ENCODE measurements at regions not wholly inside any gene's neighbourhood (a gene's known extent, or its start where the extent isn't known, plus 50 kb on each side); places are given as distances from the start of the nearest gene placed in this dataset.

GRCh38 chr18:59813942-59814341, 85.9 kb upstream of the PMAIP1 start:
- no peak for DNase-seq (ENCODE audit: low read depth)
- FAIRE-seq = no peak
- H3K4me3 ChIP-seq (ENCODE audit: low read depth, low read length) = no peak overlapping the region
- no peaks in the 10 kb centered on the region for H3K27me3 ChIP-seq (ENCODE audit: control insufficient read depth, insufficient read depth, low read length)
- no peaks in the 10 kb centered on the region for H3K36me3 ChIP-seq (ENCODE audit: control insufficient read depth, insufficient read depth, low read length)
- TF ChIP-seq CTCF (IDR thresholded peaks at IDR 0.05; ENCODE audit: insufficient read depth, low read length, severe bottlenecking) = no peak

GRCh38 chr18:59810735-59811520, 88.9 kb upstream of the PMAIP1 start:
- DNase-seq (ENCODE audit: low read depth) (no peak), FAIRE-seq (no peak)
- no peaks in the 10 kb centered on the region for H3K36me3 ChIP-seq (ENCODE audit: control insufficient read depth, insufficient read depth, low read length)
- no peak overlapping the region for H3K4me3 ChIP-seq (ENCODE audit: low read depth, low read length)
- no peak for TF ChIP-seq CTCF (IDR thresholded peaks at IDR 0.05; ENCODE audit: insufficient read depth, low read length, severe bottlenecking)
- no peaks in the 10 kb centered on the region for H3K27me3 ChIP-seq (ENCODE audit: control insufficient read depth, insufficient read depth, low read length)

- no peaks in the 10 kb centered on the region for H3K27me3 ChIP-seq (ENCODE audit: control insufficient read depth, insufficient read depth, low read length)
- FAIRE-seq (no peak), DNase-seq (ENCODE audit: low read depth) (no peak)
- TF ChIP-seq CTCF (IDR thresholded peaks at IDR 0.05; ENCODE audit: insufficient read depth, low read length, severe bottlenecking) = no peak
- no peaks in the 10 kb centered on the region for H3K36me3 ChIP-seq (ENCODE audit: control insufficient read depth, insufficient read depth, low read length)
- H3K4me3 ChIP-seq (ENCODE audit: low read depth, low read length) = no peak overlapping the region
Observed at GRCh38 chr18:59810183-59810582, 89.6 kb upstream of the PMAIP1 start.

GRCh38 chr18:59802031-59802430, 97.8 kb upstream of the PMAIP1 start:
- H3K36me3 ChIP-seq (ENCODE audit: control insufficient read depth, insufficient read depth, low read length) = no peaks in the 10 kb centered on the region
- DNase-seq (ENCODE audit: low read depth) = no peak
- no peak for TF ChIP-seq CTCF (IDR thresholded peaks at IDR 0.05; ENCODE audit: insufficient read depth, low read length, severe bottlenecking)
- H3K4me3 ChIP-seq (ENCODE audit: low read depth, low read length) = no peak overlapping the region
- H3K27me3 ChIP-seq (ENCODE audit: control insufficient read depth, insufficient read depth, low read length) = no peaks in the 10 kb centered on the region
- FAIRE-seq = no peak

- no peak for DNase-seq (ENCODE audit: low read depth)
- Histone ChIP-seq H3K4me3 (ENCODE audit: low read depth, low read length) (no peak overlapping the region), H3K36me3 (ENCODE audit: control insufficient read depth, insufficient read depth, low read length) (no peaks in the 10 kb centered on the region), H3K27me3 (ENCODE audit: control insufficient read depth, insufficient read depth, low read length) (no peaks in the 10 kb centered on the region)
- no peak for TF ChIP-seq CTCF (IDR thresholded peaks at IDR 0.05; ENCODE audit: insufficient read depth, low read length, severe bottlenecking)
- no peak for FAIRE-seq
Observed at GRCh38 chr18:59801576-59801975, 98.2 kb upstream of the PMAIP1 start.

GRCh38 chr18:59800897-59801296, 98.9 kb upstream of the PMAIP1 start:
- DNase-seq (ENCODE audit: low read depth) (no peak), FAIRE-seq (no peak)
- no peak overlapping the region for H3K4me3 ChIP-seq (ENCODE audit: low read depth, low read length)
- no peaks in the 10 kb centered on the region for H3K27me3 ChIP-seq (ENCODE audit: control insufficient read depth, insufficient read depth, low read length)
- H3K36me3 ChIP-seq (ENCODE audit: control insufficient read depth, insufficient read depth, low read length) = no peaks in the 10 kb centered on the region
- TF ChIP-seq CTCF (IDR thresholded peaks at IDR 0.05; ENCODE audit: insufficient read depth, low read length, severe bottlenecking) = no peak

Data from bronchial epithelial cell (primary cell).